ENCODE measurements at regions not wholly inside any gene's neighbourhood (a gene's known extent, or its start where the extent isn't known, plus 50 kb on each side); places are given as distances from the start of the nearest gene placed in this dataset.

DNA sequence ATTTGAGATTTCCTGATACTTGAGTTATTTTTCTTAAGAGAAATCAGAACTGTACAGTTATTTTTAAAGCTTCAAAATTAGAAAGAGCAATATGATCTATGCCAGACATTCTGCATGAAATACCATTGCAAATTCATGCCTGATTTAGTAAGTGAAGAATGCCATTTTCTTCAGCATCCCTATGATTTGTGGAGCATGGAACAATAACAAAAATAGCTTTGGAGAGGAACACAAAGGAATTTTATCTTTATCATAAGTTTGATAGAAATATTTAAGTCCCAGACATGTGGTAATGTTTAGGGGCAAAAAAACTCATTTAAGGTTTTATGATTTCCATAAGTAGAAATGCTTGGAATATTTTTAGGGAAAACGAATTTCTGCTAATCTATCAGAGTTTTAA lies 1863.4 kb downstream of the EFNA5 start:
- TF ChIP-seq, protein P1, sequence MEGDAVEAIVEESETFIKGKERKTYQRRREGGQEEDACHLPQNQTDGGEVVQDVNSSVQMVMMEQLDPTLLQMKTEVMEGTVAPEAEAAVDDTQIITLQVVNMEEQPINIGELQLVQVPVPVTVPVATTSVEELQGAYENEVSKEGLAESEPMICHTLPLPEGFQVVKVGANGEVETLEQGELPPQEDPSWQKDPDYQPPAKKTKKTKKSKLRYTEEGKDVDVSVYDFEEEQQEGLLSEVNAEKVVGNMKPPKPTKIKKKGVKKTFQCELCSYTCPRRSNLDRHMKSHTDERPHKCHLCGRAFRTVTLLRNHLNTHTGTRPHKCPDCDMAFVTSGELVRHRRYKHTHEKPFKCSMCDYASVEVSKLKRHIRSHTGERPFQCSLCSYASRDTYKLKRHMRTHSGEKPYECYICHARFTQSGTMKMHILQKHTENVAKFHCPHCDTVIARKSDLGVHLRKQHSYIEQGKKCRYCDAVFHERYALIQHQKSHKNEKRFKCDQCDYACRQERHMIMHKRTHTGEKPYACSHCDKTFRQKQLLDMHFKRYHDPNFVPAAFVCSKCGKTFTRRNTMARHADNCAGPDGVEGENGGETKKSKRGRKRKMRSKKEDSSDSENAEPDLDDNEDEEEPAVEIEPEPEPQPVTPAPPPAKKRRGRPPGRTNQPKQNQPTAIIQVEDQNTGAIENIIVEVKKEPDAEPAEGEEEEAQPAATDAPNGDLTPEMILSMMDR (conservative IDR thresholded peaks at IDR 0.05; ENCODE audit: low read depth, low read length): no peak
- no peak overlapping the region for H3K4me3 ChIP-seq (ENCODE audit: low read depth, low read length)
- DNase-seq (ENCODE audit: low read depth): peak; percentile 21

DNA sequence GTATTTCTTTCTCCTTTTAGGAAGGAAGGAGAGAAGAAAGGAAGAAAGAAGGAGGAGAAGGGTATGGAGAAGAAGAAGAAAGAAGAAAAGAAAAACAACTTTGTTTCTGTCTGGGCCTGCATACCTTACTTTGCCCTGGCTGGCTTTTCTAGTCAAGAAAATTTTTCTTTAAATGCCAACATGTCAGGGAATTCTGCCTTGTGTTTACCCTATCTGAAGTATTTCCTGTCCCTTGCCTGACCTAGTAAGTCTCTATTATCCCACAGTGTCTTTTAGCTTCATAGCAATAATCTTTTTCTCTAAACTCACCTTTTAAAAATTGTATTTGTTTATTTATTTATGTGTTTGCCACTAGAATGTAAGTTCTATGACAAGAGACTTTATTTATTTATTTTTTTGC lies 1864.1 kb downstream of the EFNA5 start:
- peak; percentile 52 for DNase-seq (ENCODE audit: low read depth)
- TF ChIP-seq, protein P1 (conservative IDR thresholded peaks at IDR 0.05; ENCODE audit: low read depth, low read length): no peak
- no peak overlapping the region for H3K4me3 ChIP-seq (ENCODE audit: low read depth, low read length)

DNA sequence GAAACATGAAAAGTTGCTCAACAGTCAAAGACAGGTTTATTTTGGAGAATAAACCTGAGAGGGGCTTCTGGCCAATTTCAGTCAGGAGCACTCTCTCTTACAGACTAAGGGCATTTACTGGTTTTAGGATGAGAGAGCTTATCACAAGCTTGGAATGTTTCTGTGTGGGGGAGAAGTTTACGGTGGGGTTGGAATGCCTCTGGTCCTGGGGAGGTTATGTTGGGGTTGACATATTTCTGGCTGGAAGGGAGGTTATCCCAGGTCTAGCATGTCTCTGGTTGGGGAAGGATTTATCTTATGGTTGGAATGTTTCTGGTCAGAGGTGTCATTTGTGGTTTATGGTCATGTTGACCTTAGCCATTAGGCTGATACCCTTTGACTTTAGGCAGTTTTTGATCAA lies 1867.3 kb downstream of the EFNA5 start:
- TF ChIP-seq, protein P1 (conservative IDR thresholded peaks at IDR 0.05; ENCODE audit: low read depth, low read length): no peak
- H3K4me3 ChIP-seq (ENCODE audit: low read depth, low read length): no peak overlapping the region
- DNase-seq (ENCODE audit: low read depth): no peak

DNA sequence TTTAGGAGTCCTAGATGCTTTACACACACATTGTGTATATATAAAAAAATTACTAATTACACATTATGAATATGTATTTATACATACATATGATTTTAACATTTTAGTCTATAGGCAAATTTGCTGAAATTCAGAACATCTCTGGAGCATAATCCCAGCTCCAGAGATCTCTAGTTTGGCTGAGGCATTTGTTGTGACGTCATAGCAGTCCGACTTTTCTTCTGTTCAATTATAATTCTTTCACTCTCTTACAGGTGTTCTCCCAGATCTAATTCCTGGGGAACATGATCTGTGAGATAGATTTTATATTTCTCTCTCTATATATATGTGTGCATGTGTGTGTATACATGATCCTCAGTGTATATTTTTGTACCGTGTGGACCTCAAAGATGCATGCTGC lies 1876.2 kb downstream of the EFNA5 start:
- TF ChIP-seq, protein P1 (conservative IDR thresholded peaks at IDR 0.05; ENCODE audit: low read depth, low read length): no peak
- DNase-seq (ENCODE audit: low read depth): no peak
- no peak overlapping the region for H3K4me3 ChIP-seq (ENCODE audit: low read depth, low read length)

DNA sequence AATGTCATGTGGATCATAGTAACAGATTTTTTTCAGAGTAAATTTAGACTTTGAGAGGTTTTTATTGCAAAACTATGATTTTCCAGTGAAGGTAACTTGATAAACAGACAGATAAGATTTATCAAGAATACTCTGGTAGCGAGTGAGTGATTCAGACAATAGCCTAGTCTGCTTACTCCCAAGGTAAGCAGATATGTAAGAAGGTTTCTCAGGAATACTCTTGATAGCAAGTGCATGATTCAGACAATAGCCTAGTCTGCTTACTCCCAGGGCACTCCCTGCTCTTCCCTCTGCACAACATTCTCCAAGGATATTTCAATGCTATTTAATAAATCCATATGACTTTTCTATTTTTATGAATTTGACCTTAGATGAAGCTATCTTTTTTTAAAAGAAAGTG lies 1881.5 kb downstream of the EFNA5 start:
- DNase-seq (ENCODE audit: low read depth): no peak
- no peak overlapping the region for H3K4me3 ChIP-seq (ENCODE audit: low read depth, low read length)
- TF ChIP-seq, protein P1 (conservative IDR thresholded peaks at IDR 0.05; ENCODE audit: low read depth, low read length): no peak

DNA sequence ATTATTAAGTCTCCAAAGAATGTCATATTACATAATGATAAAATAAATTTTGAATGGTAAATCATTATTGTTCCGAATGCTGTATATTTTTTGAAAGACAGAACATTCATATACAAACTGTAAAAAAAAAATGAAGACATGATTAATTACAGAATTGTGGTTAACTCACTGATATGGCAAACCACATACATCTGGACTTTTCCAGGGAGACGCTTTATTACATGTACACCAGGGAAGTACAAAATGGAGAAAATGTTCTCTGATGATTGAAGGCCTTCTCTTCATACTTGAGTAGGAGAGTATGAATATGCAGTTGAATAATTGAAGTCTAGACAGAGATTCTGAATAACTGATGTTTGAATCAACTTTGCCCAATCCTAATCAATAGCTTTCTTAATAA lies 1886.9 kb downstream of the EFNA5 start:
- DNase-seq (ENCODE audit: low read depth): no peak
- H3K4me3 ChIP-seq (ENCODE audit: low read depth, low read length): no peak overlapping the region
- TF ChIP-seq, protein P1 (conservative IDR thresholded peaks at IDR 0.05; ENCODE audit: low read depth, low read length): no peak

DNA sequence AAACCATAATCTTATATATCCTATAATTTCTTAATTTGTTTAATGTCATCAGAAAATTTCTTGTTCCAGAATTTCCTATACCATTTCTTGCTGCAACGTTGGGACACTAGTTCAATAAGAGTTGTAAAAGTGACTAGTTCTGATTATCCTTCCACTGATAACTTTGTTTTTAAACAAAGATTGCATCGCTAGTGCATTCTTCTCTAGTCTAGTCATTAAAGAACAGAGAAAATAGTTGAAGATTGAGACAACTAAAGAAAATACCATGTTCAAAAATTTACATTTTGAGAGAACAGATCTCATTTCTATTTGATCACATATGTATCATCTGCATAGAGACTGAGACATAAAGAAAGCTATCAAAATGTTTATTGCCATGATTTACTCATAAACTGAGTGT lies 1888.2 kb downstream of the EFNA5 start:
- H3K4me3 ChIP-seq (ENCODE audit: low read depth, low read length): no peak overlapping the region
- TF ChIP-seq, protein P1 (conservative IDR thresholded peaks at IDR 0.05; ENCODE audit: low read depth, low read length): no peak
- DNase-seq (ENCODE audit: low read depth): peak; percentile 24

All from choroid plexus epithelial cell (primary cell).